Activated T-cell treated with anti-CD3 and anti-CD28 coated beads for 48 hours (primary cell): ENCODE measurements at regions not wholly inside any gene's neighbourhood (a gene's known extent, or its start where the extent isn't known, plus 50 kb on each side); places are given as distances from the start of the nearest gene placed in this dataset.

Experiments used
- DNase-seq: peaks from one replicate; pipeline ENCODE4 v3.0.0-alpha.2; 2020; ENCODE audit warnings: low read depth

GRCh38 chr22:49481659-49482399 lies 345.8 kb downstream of the BRD1 start:
- no peak for DNase-seq

- DNase-seq, result no peak
Measured at GRCh38 chr22:49480896-49481658, 346.6 kb downstream of the BRD1 start.

GRCh38 chr22:49480331-49480730 lies 347.3 kb downstream of the BRD1 start:
- DNase-seq, result no peak

GRCh38 chr22:49479566-49479965 lies 348.1 kb downstream of the BRD1 start:
- DNase-seq, result no peak

GRCh38 chr22:49476800-49477400 lies 350.8 kb downstream of the BRD1 start:
- DNase-seq, result no peak

- DNase-seq, result no peak
Measured at GRCh38 chr22:49476176-49476575, 351.5 kb downstream of the BRD1 start.

- DNase-seq, result no peak
Measured at GRCh38 chr22:49475253-49475652, 352.4 kb downstream of the BRD1 start.

GRCh38 chr22:49473286-49473685 lies 354.4 kb downstream of the BRD1 start:
- no peak for DNase-seq

GRCh38 chr22:49470741-49471503 lies 356.8 kb downstream of the BRD1 start:
- no peak for DNase-seq

GRCh38 chr22:49469896-49470740 lies 357.6 kb downstream of the BRD1 start:
- DNase-seq, result no peak

GRCh38 chr22:49468487-49469198 lies 359.0 kb downstream of the BRD1 start:
- DNase-seq, result no peak

GRCh38 chr22:49466878-49467595 lies 360.6 kb downstream of the BRD1 start:
- DNase-seq, result no peak

- no peak for DNase-seq
Measured at GRCh38 chr22:49464037-49464436, 363.6 kb downstream of the BRD1 start.

- no peak for DNase-seq
Measured at GRCh38 chr22:49462795-49463194, 364.9 kb downstream of the BRD1 start.

- DNase-seq, result no peak
Measured at GRCh38 chr22:49462291-49462690, 365.4 kb downstream of the BRD1 start.

- no peak for DNase-seq
Measured at GRCh38 chr22:49461674-49462073, 366.0 kb downstream of the BRD1 start.

- no peak for DNase-seq
Measured at GRCh38 chr22:49460592-49461281, 366.9 kb downstream of the BRD1 start.

- DNase-seq, result no peak
Measured at GRCh38 chr22:49460091-49460490, 367.6 kb downstream of the BRD1 start.

- DNase-seq, result no peak
Measured at GRCh38 chr22:49458708-49459099, 369.0 kb downstream of the BRD1 start.
